Esophagus squamous epithelium (tissue), 4 donors: ENCODE measurements at regions not wholly inside any gene's neighbourhood (a gene's known extent, or its start where the extent isn't known, plus 50 kb on each side); places are given as distances from the start of the nearest gene placed in this dataset.

Experiments used
- POLR2A ChIP-seq, 4 donors: fragments of 450-650 bp; IDR thresholded peaks; one replicate each; pipeline ENCODE4 v1.6.1; 2017; ENCODE audit warnings: antibody characterized with exemption in 4 of 4, mild to moderate bottlenecking in 4 of 4, moderate library complexity in 3 of 4
- TF ChIP-seq, protein P1 (sequence below), 6 experiments: fragments of 450-650 bp in 4 of 6; fragments of 200-600 bp in 2 of 6; sonication (generic) in 2 of 6; IDR thresholded peaks; one replicate each; pipeline ENCODE4 v1.5.1; 2016 to 2019; ENCODE audit warnings: antibody characterized with exemption in 6 of 6, mild to moderate bottlenecking in 4 of 6, moderate library complexity in 4 of 6

DNA sequence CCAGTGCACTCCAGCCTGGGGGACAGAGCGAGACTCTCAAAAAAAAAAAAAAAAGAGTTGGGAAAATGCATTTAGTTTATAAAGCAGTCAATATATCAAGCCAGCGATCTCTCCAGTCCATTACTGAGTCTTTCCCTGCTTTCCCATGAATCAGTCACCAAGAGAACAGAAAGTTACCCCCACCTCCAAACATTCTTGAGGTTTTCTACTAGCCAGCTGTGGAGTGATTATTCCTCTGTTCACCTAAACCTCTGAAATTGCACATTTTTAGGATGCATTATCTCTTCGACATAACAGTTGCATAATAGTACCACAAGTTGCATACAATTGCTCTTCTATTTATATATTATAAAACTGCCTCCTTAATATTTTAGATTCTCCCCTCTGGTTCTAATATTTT, 134.8 kb upstream of the DIO3 start:
- TF ChIP-seq, protein P1, sequence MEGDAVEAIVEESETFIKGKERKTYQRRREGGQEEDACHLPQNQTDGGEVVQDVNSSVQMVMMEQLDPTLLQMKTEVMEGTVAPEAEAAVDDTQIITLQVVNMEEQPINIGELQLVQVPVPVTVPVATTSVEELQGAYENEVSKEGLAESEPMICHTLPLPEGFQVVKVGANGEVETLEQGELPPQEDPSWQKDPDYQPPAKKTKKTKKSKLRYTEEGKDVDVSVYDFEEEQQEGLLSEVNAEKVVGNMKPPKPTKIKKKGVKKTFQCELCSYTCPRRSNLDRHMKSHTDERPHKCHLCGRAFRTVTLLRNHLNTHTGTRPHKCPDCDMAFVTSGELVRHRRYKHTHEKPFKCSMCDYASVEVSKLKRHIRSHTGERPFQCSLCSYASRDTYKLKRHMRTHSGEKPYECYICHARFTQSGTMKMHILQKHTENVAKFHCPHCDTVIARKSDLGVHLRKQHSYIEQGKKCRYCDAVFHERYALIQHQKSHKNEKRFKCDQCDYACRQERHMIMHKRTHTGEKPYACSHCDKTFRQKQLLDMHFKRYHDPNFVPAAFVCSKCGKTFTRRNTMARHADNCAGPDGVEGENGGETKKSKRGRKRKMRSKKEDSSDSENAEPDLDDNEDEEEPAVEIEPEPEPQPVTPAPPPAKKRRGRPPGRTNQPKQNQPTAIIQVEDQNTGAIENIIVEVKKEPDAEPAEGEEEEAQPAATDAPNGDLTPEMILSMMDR (IDR thresholded peaks at IDR 0.05): no peak
- no peak for TF ChIP-seq POLR2A (IDR thresholded peaks at IDR 0.05)
